ENCODE measurements at regions not wholly inside any gene's neighbourhood (a gene's known extent, or its start where the extent isn't known, plus 50 kb on each side); places are given as distances from the start of the nearest gene placed in this dataset.

GRCh38 chr11:96523656-96524055 lies 133.8 kb downstream of the JRKL start:
- TF ChIP-seq POLR2A (IDR thresholded peaks at IDR 0.05): no peak
- TF ChIP-seq CTCF (IDR thresholded peaks at IDR 0.05 in 4 of 5, conservative IDR thresholded peaks at IDR 0.05 in 1 of 5): no peak

Measured in gastrocnemius medialis (tissue), 4 donors.